SK-N-SH (cell line): ENCODE measurements at regions not wholly inside any gene's neighbourhood (a gene's known extent, or its start where the extent isn't known, plus 50 kb on each side); places are given as distances from the start of the nearest gene placed in this dataset.

ENCODE experiments used
- CTCF ChIA-PET: fragments of 300-600, 350-600 bp; formaldehyde crosslinking; extraction: SDS; loops from one replicate; lab custom pipeline; 2021; lab: Yijun Ruan, JAX
- POLR2A ChIA-PET: fragments of 350-600 bp; sonication (Branson Sonifier 250); formaldehyde crosslinking; extraction: SDS; loops from one replicate; lab custom pipeline; 2020; ENCODE audit warnings: antibody characterized with exemption, inconsistent platforms; lab: Yijun Ruan, JAX
- DNase-seq: peaks from one replicate; pipeline ENCODE4 v3.0.0; 2012
- H2AFZ ChIP-seq: fragments of 200-600 bp; sonication (generic); 2 replicates; pipeline ENCODE4 v1.8.1; 2016; ENCODE audit warnings: antibody characterized with exemption, mild to moderate bottlenecking, low read depth
- H3F3A ChIP-seq: fragments of 200-600 bp; sonication (generic); replicated peaks from 2 replicates; pipeline ENCODE3; 2016; ENCODE audit warnings: antibody characterized with exemption, mild to moderate bottlenecking; ENCODE audit not compliant: insufficient read depth
- H3K27ac ChIP-seq, 2 experiments: fragments of 200-500 bp in 1 of 2; fragments of 200-600 bp in 1 of 2; sonication (Bioruptor generic) in 1 of 2; sonication (generic), shearing (Covaris generic) in 1 of 2; 2 replicates each; pipeline versions ENCODE4 v1.5.1 to v1.6.1; 2014 to 2016; ENCODE audit warnings: low read depth in 2 of 2, inconsistent platforms in 1 of 2, low read length in 1 of 2, mild to moderate bottlenecking in 1 of 2, mixed read lengths in 1 of 2
- H3K27me3 ChIP-seq: fragments of 200-600 bp; sonication (generic), shearing (Covaris generic); 2 replicates; pipeline ENCODE4 v1.6.1; 2016; ENCODE audit warnings: mixed run types; ENCODE audit not compliant: insufficient read depth
- H3K36me3 ChIP-seq, 2 experiments: fragments of 200-500 bp in 1 of 2; fragments of 200-600 bp in 1 of 2; sonication (Bioruptor generic) in 1 of 2; sonication (generic) in 1 of 2; replicated peaks in 1 of 2; 2 replicates each; pipeline versions ENCODE3 to v1.5.1; 2014 to 2016; ENCODE audit warnings: low read length in 1 of 2, mild to moderate bottlenecking in 1 of 2; ENCODE audit not compliant: insufficient read depth in 2 of 2, control insufficient read depth in 1 of 2
- H3K4me1 ChIP-seq, 2 experiments: fragments of 200-500 bp in 1 of 2; fragments of 200-600 bp in 1 of 2; sonication (Bioruptor generic) in 1 of 2; sonication (generic), shearing (Covaris generic) in 1 of 2; 2 replicates each; pipeline versions ENCODE4 v1.5.1 to v1.6.1; 2014 to 2016; ENCODE audit warnings: low read depth in 1 of 2, low read length in 1 of 2, mixed run types in 1 of 2; ENCODE audit not compliant: insufficient read depth in 2 of 2, control insufficient read depth in 1 of 2
- H3K4me2 ChIP-seq: fragments of 200-600 bp; sonication (generic), shearing (Covaris generic); 2 replicates; pipeline ENCODE4 v1.6.1; 2017; ENCODE audit warnings: mixed run types
- H3K4me3 ChIP-seq, 2 experiments: fragments of 200-500 bp in 1 of 2; fragments of 200-600 bp in 1 of 2; sonication (Bioruptor generic) in 1 of 2; sonication (generic), shearing (Covaris generic) in 1 of 2; 2 replicates each; pipeline versions ENCODE4 v1.5.1 to v1.8.1; 2014 to 2016; ENCODE audit warnings: low read depth in 2 of 2, inconsistent platforms in 1 of 2, low read length in 1 of 2, mild to moderate bottlenecking in 1 of 2, mixed read lengths in 1 of 2, moderate library complexity in 1 of 2
- H3K79me2 ChIP-seq: fragments of 200-600 bp; sonication (generic); 2 replicates; pipeline ENCODE4 v1.8.1; 2017; ENCODE audit warnings: mild to moderate bottlenecking; ENCODE audit not compliant: insufficient read depth
- H3K9ac ChIP-seq: fragments of 200-600 bp; sonication (generic); 2 replicates; pipeline ENCODE4 v1.6.1; 2017; ENCODE audit warnings: mixed run types
- H3K9me2 ChIP-seq: fragments of 200-600 bp; sonication (generic); 2 replicates; pipeline ENCODE4 v1.6.1; 2017; ENCODE audit warnings: mixed run types
- H3K9me3 ChIP-seq: fragments of 200-600 bp; sonication (generic); 2 replicates; pipeline ENCODE4 v1.6.1; 2017; ENCODE audit warnings: mixed run types, mild to moderate bottlenecking, moderate library complexity
- H4K20me1 ChIP-seq: fragments of 200-600 bp; sonication (generic); 2 replicates; pipeline ENCODE4 v1.6.1; 2017; ENCODE audit warnings: mild to moderate bottlenecking, mixed run types; ENCODE audit not compliant: insufficient read depth
- CTCF ChIP-seq: fragments of 200-600 bp; sonication (generic); IDR thresholded peaks from 2 replicates; pipeline ENCODE4 v1.6.1; 2017; ENCODE audit warnings: antibody characterized with exemption, mild to moderate bottlenecking, moderate library complexity
- ELF1 ChIP-seq: IDR thresholded peaks from 2 replicates; pipeline ENCODE4 v1.4.0; 2012
- EP300 ChIP-seq, 2 experiments: IDR thresholded peaks; 2 replicates each; pipeline versions ENCODE4 v1.4.0 to v1.6.1; 2012; ENCODE audit warnings: borderline replicate concordance in 1 of 2, low read depth in 1 of 2, low read length in 1 of 2
- EZH2phosphoT487 ChIP-seq: fragments of 200-600 bp; sonication (generic); IDR thresholded peaks from 2 replicates; pipeline ENCODE4 v1.6.1; 2017; ENCODE audit warnings: low read depth, mixed run types, mild to moderate bottlenecking, antibody characterized with exemption, moderate library complexity, borderline replicate concordance
- FOSL2 ChIP-seq: IDR thresholded peaks from 2 replicates; pipeline ENCODE4 v1.4.0; 2012; ENCODE audit warnings: low read depth, mild to moderate bottlenecking, moderate library complexity, borderline replicate concordance
- FOXM1 ChIP-seq: IDR thresholded peaks from 2 replicates; pipeline ENCODE4 v1.4.0; 2012; ENCODE audit warnings: low read depth, mild to moderate bottlenecking
- GATA2 ChIP-seq: sonication (generic); formaldehyde crosslinking; IDR thresholded peaks from 2 replicates; pipeline ENCODE4 v1.5.0; 2020; ENCODE audit warnings: mild to moderate bottlenecking, missing genetic modification reagents
- NRF1 ChIP-seq: IDR thresholded peaks from 2 replicates; pipeline ENCODE4 v1.6.1; 2012; ENCODE audit warnings: low read depth, mild to moderate bottlenecking, low read length
- PBX3 ChIP-seq: IDR thresholded peaks from 2 replicates; pipeline ENCODE4; 2012
- RAD21 ChIP-seq: IDR thresholded peaks from 2 replicates; pipeline ENCODE4 v1.6.1; 2012; ENCODE audit warnings: mild to moderate bottlenecking, low read length
- RCOR1 ChIP-seq: fragments of 150-350 bp; IDR thresholded peaks from 2 replicates; pipeline ENCODE4 v1.6.1; 2017; ENCODE audit warnings: antibody characterized with exemption, low read length
- REST ChIP-seq: IDR thresholded peaks from 2 replicates; pipeline ENCODE4 v1.6.1; 2012; ENCODE audit warnings: mild to moderate bottlenecking, low read depth, low read length, moderate library complexity
- RFX5 ChIP-seq: IDR thresholded peaks from 2 replicates; pipeline ENCODE4 v1.6.1; 2012; ENCODE audit warnings: mild to moderate bottlenecking, improper control_type of control experiment, low read length
- SIN3A ChIP-seq: IDR thresholded peaks from 2 replicates; pipeline ENCODE4 v1.6.1; 2012; ENCODE audit warnings: low read depth, mild to moderate bottlenecking, low read length, moderate library complexity, borderline replicate concordance
- TAF1 ChIP-seq: IDR thresholded peaks from 2 replicates; pipeline ENCODE4 v1.6.1; 2012; ENCODE audit warnings: low read depth, mild to moderate bottlenecking, low read length, moderate library complexity, borderline replicate concordance
- TEAD4 ChIP-seq: IDR thresholded peaks from 2 replicates; pipeline ENCODE4 v1.4.0; 2012; ENCODE audit warnings: mild to moderate bottlenecking, borderline replicate concordance; ENCODE audit not compliant: insufficient read depth
- WGBS: methylation state at CpG from one replicate; pipeline ENCODE4 v1.1.6; 2017; ENCODE audit warnings: low lambda C conversion rate; 5-methylcytosine and 5-hydroxymethylcytosine counted together

- TF ChIP-seq CTCF = no peak
- no peak for TF ChIP-seq RFX5
These were observed 185.1 kb upstream of the CSF3R start (continued) for GRCh38 chr1:36667836-36668235.

GRCh38 chr1:36667256-36667655 is 184.5 kb upstream of the CSF3R start:
- CTCF ChIA-PET = interaction anchor here (2.8 kb wide), 1 partner anchor 17 kb away, joined by 25 read pairs; no protein-coding TSS in a partner anchor

More at GRCh38 chr1:36667256-36667655, 184.5 kb upstream of the CSF3R start:
- no peak overlapping the region for H3K27ac ChIP-seq
- no peaks in the 10 kb centered on the region for H3K4me1 ChIP-seq
- no peaks in the 10 kb centered on the region for H3K79me2 ChIP-seq
- no peaks in the 10 kb centered on the region for H3F3A ChIP-seq
- no peaks in the 10 kb centered on the region for H3K9me2 ChIP-seq
- no peaks in the 10 kb centered on the region for H4K20me1 ChIP-seq
- POLR2A ChIA-PET = no interaction called here
- H3K9me3 ChIP-seq = no peaks in the 10 kb centered on the region
- H3K27me3 ChIP-seq = no peaks in the 10 kb centered on the region
- DNase-seq = no peak
- no peak overlapping the region for H2AFZ ChIP-seq
- H3K9ac ChIP-seq = no peak overlapping the region
- no peak overlapping the region for H3K4me3 ChIP-seq
- no peak for TF ChIP-seq FOSL2
- TF ChIP-seq EZH2phosphoT487 = no peak
- no peak for TF ChIP-seq NRF1
- TF ChIP-seq REST = no peak
- no peak for TF ChIP-seq SIN3A
- no peak for TF ChIP-seq RCOR1
- no peak for TF ChIP-seq FOXM1
- TF ChIP-seq RAD21 = no peak
- TF ChIP-seq ELF1 = no peak
- no peak for TF ChIP-seq GATA2
- TF ChIP-seq PBX3 = no peak
- TF ChIP-seq EP300 (IDR thresholded peaks at IDR 0.05; ENCODE audit: borderline replicate concordance in 1 of 2, low read depth in 1 of 2, low read length in 1 of 2) = no peak
- TF ChIP-seq TEAD4 = no peak
- no peak for TF ChIP-seq TAF1
- no peak for TF ChIP-seq CTCF
- H3K36me3 ChIP-seq = no peaks in the 10 kb centered on the region
- WGBS = 16% methylated on average over 3 of the region's 3 CpGs
- no peak overlapping the region for H3K4me2 ChIP-seq
